Spleen (tissue), 7 donors: ENCODE measurements at regions not wholly inside any gene's neighbourhood (a gene's known extent, or its start where the extent isn't known, plus 50 kb on each side); places are given as distances from the start of the nearest gene placed in this dataset.

Experiments
- POLR2A ChIP-seq, 3 donors: fragments of 450-650 bp; IDR thresholded peaks; one replicate each; pipeline ENCODE4 v1.5.1; 2017; ENCODE audit warnings: antibody characterized with exemption in 3 of 3, mild to moderate bottlenecking in 1 of 3
- POLR2AphosphoS5 ChIP-seq, 3 donors: sonication (generic); formaldehyde crosslinking; IDR thresholded peaks; one replicate each; pipeline ENCODE4 v1.5.1; 2017; ENCODE audit warnings: antibody characterized with exemption in 3 of 3
- TF ChIP-seq, protein P1 (sequence below), 11 experiments: fragments of 200-600 bp in 7 of 11; fragments of 450-650 bp in 4 of 11; sonication (generic) in 4 of 11; IDR thresholded peaks in 8 of 11; conservative IDR thresholded peaks in 3 of 11; 1 replicate in 7 of 11; 2 replicates in 4 of 11; pipeline versions ENCODE4 v1.4.0 to v1.8.0; 2016 to 2021; ENCODE audit warnings: antibody characterized with exemption in 11 of 11, inconsistent platforms in 4 of 11, mild to moderate bottlenecking in 1 of 11
- donor health status: DM: no; HTN: no; CAD: no; lungs with moderate emphysema.
- donor health status: DM: no; HTN: no; CAD: no.
- donor health status: DM: no; HTN: no; CAD: no.

- TF ChIP-seq, protein P1, sequence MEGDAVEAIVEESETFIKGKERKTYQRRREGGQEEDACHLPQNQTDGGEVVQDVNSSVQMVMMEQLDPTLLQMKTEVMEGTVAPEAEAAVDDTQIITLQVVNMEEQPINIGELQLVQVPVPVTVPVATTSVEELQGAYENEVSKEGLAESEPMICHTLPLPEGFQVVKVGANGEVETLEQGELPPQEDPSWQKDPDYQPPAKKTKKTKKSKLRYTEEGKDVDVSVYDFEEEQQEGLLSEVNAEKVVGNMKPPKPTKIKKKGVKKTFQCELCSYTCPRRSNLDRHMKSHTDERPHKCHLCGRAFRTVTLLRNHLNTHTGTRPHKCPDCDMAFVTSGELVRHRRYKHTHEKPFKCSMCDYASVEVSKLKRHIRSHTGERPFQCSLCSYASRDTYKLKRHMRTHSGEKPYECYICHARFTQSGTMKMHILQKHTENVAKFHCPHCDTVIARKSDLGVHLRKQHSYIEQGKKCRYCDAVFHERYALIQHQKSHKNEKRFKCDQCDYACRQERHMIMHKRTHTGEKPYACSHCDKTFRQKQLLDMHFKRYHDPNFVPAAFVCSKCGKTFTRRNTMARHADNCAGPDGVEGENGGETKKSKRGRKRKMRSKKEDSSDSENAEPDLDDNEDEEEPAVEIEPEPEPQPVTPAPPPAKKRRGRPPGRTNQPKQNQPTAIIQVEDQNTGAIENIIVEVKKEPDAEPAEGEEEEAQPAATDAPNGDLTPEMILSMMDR (IDR thresholded peaks at IDR 0.05 in 8 of 11, conservative IDR thresholded peaks at IDR 0.05 in 3 of 11), result no peak
- TF ChIP-seq POLR2AphosphoS5 (IDR thresholded peaks at IDR 0.05), result no peak
- TF ChIP-seq POLR2A (IDR thresholded peaks at IDR 0.05), result no peak
These were observed 206.3 kb upstream of the SPHKAP start for GRCh38 chr2:228387776-228388175.
